GM12875 (cell line): ENCODE measurements at regions not wholly inside any gene's neighbourhood (a gene's known extent, or its start where the extent isn't known, plus 50 kb on each side); places are given as distances from the start of the nearest gene placed in this dataset.

ENCODE experiments used
- H3K4me3 ChIP-seq: one replicate; pipeline ENCODE4 v1.5.1; 2011; ENCODE audit warnings: low read depth, low read length, control low read depth
- CTCF ChIP-seq: IDR thresholded peaks from 2 replicates; pipeline ENCODE4 v1.5.1; 2011; ENCODE audit warnings: low read depth, mild to moderate bottlenecking, control low read depth, inconsistent platforms, low read length, moderate library complexity, borderline replicate concordance; ENCODE audit not compliant: insufficient read depth

DNA sequence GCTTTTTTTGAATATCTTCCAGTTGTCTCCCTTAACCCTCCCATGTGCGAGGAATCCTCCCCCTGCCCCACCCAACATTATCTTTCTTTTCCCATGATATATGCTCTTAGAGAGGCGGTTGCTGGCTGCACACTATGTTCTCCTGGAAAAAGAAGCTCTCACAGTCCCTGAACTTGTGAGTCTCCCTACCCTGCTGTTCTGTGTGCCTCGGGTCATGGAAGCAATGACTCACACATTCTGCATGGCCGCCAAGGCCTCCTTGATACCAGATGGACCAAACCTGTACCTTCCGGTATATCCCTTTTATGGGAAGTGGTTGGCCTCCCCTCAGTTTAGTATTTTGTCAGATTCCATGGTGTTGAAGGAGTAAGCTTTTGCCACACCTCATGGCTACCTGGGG lies 705.4 kb downstream of the SLITRK6 start:
- no peak for TF ChIP-seq CTCF
- no peak overlapping the region for H3K4me3 ChIP-seq

GRCh38 chr13:85091631-85092234 lies 707.5 kb downstream of the SLITRK6 start:
- TF ChIP-seq CTCF: no peak
- H3K4me3 ChIP-seq: no peak overlapping the region

GRCh38 chr13:85089186-85089585 lies 710.0 kb downstream of the SLITRK6 start:
- no peak overlapping the region for H3K4me3 ChIP-seq
- no peak for TF ChIP-seq CTCF

DNA sequence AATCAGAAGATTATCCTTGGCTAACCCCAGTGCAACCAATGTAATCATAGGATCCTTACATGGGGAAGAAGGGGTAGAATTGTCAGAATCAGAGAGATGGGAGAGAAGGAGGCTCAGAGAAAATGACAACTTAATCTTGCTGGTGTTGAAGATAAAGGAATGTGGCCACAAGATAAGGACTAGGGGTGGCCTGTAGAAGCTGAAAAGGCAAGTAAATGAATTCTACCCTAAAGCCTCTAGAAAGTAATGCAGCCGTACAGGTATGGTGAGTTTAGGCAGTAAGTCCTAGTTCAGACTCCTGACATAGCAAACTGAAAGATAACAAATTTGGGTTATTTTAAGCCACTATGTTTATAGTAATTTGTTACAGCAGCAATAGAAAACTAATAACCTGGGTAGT lies 718.5 kb downstream of the SLITRK6 start:
- TF ChIP-seq CTCF: no peak
- no peak overlapping the region for H3K4me3 ChIP-seq

- no peak for TF ChIP-seq CTCF
- no peak overlapping the region for H3K4me3 ChIP-seq
These were observed 722.9 kb downstream of the SLITRK6 start for GRCh38 chr13:85076343-85076742.

DNA sequence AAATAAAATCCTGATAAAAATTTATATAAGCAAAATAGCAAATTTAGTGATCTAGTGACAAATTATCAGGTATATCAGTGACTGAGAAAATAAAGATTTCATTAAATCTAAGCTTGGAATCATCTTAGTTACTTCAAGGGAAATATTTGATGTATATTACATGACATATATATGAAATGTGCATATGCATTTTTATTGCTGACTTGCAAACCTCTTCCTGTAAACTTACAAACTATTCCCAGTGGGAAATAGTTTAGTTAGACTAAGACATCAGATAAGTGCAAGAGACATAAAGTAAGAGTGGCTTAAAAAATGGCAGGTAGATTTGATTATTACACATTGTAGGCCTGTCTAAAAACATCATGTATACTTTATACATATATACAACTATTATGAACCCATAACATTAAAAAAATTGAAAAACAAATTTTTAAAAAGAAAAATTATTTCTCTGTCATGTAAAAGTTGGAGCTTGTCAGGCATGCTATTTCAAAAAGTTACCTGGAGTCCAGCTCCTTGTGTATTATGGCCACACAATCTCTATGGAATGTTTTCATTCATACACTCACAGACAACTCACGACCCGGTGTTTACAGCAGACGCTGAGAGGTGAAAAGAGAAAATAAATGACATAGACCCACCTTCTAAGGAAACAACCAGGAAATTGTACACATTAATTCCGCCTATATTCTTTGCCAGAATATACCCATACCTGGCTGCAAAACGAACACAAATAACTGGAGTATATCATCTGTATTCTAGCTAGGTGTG lies 724.5 kb downstream of the SLITRK6 start:
- no peak for TF ChIP-seq CTCF
- H3K4me3 ChIP-seq: no peak overlapping the region

GRCh38 chr13:85068231-85068630 lies 731.0 kb downstream of the SLITRK6 start:
- TF ChIP-seq CTCF: no peak
- no peak overlapping the region for H3K4me3 ChIP-seq
